ENCODE measurements at regions not wholly inside any gene's neighbourhood (a gene's known extent, or its start where the extent isn't known, plus 50 kb on each side); places are given as distances from the start of the nearest gene placed in this dataset.

DNA sequence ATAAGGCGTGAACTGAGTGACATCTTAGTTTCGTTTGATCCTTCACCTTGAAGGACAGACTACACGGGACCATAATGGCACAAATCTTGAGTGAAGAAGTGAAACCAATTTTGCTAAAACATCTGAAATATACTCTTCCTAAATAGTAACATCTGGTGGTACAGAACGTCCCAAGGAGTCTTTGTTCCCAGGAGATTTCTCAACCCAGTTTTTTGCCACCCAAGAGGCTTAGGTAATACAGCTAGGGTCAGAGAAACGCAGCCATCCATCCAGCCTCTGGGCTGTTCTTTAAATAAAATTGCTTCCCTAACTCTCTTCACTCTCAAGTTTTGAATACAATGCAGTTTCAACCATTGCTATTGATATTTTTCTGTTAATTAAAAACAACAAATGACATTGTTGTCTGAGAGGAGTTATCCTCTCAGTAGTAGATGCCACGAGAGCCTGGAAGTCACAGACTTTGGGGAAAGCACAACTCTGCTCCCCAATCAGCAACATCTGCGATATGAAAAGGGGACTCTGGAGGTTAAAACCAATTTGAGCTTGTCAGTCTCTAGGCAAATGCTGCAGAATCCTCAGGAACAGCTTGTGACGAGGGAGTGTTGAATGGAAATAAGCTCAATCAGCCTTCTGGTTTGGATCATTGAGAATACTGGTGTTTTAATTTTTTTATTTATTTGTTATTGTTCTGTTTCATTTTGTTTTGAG is 394.3 kb upstream of the ADGRL2 start:
- 83% methylated on average over 8 of the region's 8 CpGs for WGBS
- H2BK12ac ChIP-seq (ENCODE audit: low read length in 2 of 2) = no peak overlapping the region
- H3K27ac ChIP-seq (ENCODE audit: low read length, poor library complexity, severe bottlenecking) = no peak overlapping the region
- H3K79me1 ChIP-seq (replicated peaks; ENCODE audit: low read length, poor library complexity, severe bottlenecking) = no peaks in the 10 kb centered on the region
- H3K23ac ChIP-seq (ENCODE audit: low read length in 2 of 2) = no peak overlapping the region
- H2AK5ac ChIP-seq (ENCODE audit: low read length, severe bottlenecking) = no peak overlapping the region
- no peak for DNase-seq
- no peaks in the 10 kb centered on the region for H3K27me3 ChIP-seq (ENCODE audit: control insufficient read depth in 1 of 2, insufficient read depth in 1 of 2, low read length in 2 of 2)
- H3K4me2 ChIP-seq (ENCODE audit: low read length, poor library complexity, severe bottlenecking) = no peak overlapping the region
- H3K18ac ChIP-seq (ENCODE audit: low read depth in 1 of 2, low read length in 2 of 2) = peak overlapping the region in 1 of 2 experiments; percentile 33
- no peaks in the 10 kb centered on the region for H3K4me1 ChIP-seq (ENCODE audit: control insufficient read depth, insufficient read depth, low read depth, low read length)
- no peak overlapping the region for H3K14ac ChIP-seq (ENCODE audit: low read length in 2 of 2)
- H2BK15ac ChIP-seq (ENCODE audit: low read depth, poor library complexity, severe bottlenecking) = no peak overlapping the region
- no peak overlapping the region for H2BK5ac ChIP-seq (ENCODE audit: low read depth, low read length, poor library complexity, severe bottlenecking)
- H2AFZ ChIP-seq (ENCODE audit: low read depth, low read length) = no peak overlapping the region
- H4K91ac ChIP-seq (ENCODE audit: low read length) = no peak overlapping the region
- no peak overlapping the region for H3K9ac ChIP-seq (ENCODE audit: low read length)
- no peak overlapping the region for H2BK120ac ChIP-seq (ENCODE audit: low read depth, low read length)
- H3K9me3 ChIP-seq (ENCODE audit: control insufficient read depth, low read length) = no peaks in the 10 kb centered on the region
- H4K8ac ChIP-seq (ENCODE audit: low read length) = no peak overlapping the region
- no peaks in the 10 kb centered on the region for H3K36me3 ChIP-seq (ENCODE audit: control insufficient read depth in 1 of 2, insufficient read depth in 2 of 2, low read depth in 1 of 2, low read length in 2 of 2)
- H3K4ac ChIP-seq (ENCODE audit: low read depth in 1 of 2, low read length in 2 of 2) = no peak overlapping the region
- no peak overlapping the region for H3K4me3 ChIP-seq (ENCODE audit: insufficient read depth in 1 of 2, low read depth in 1 of 2, low read length in 2 of 2)

DNA sequence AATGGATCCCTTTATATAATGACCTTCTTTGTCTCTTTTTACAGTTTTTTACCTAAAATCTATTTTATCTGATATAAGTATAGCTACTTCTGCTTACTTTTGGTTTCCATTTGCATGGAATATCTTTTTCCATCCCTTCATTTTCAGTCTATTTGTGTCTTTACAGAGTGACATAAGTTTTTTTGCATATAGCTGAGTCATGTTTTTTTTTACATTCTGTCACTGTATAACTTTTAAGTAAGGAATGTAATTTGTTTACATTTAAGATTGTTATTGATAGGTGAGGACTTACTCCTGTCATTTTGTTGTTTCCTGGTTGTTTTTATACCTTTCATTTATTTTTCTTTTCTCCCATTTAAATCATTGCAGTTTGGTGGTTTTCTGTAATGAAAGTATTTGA is 402.7 kb upstream of the ADGRL2 start:
- no peaks in the 10 kb centered on the region for H3K4me1 ChIP-seq (ENCODE audit: control insufficient read depth, insufficient read depth, low read depth, low read length)
- H2AK5ac ChIP-seq (ENCODE audit: low read length, severe bottlenecking) = no peak overlapping the region
- no peak overlapping the region for H3K4ac ChIP-seq (ENCODE audit: low read depth in 1 of 2, low read length in 2 of 2)

DNA sequence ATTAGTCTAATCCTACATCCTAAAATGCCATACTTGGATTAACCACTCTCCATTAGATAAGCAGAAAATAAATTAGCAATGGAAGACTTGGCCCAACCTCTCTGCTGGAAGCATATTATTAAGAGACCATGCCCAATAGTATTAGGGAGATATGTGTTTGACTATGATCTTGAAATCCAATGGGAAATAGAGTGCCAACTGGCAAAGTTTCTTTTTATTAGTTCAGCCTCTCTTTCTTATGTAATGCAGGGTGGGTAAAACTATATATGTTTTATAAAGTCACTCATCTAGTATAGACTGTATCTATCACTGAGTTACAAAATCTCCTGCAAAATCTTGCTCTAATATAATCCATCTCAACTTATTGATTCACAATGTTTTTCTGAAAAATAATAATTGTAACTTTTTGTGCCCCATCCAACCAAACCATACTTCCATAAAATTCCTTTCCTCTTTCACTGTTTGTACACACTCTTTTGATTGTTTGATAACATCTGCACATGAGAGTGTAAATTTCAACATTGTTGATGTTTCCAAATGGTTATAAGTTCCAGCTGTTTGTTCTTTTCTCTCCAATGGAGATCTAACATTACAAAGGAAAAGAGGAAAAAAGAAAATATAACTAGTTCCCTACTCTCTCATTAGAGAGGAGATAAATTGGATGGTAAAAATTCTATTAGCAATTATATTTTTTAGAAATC is 408.1 kb upstream of the ADGRL2 start:
- H3K18ac ChIP-seq (ENCODE audit: low read depth in 1 of 2, low read length in 2 of 2) = no peak overlapping the region
- no peak overlapping the region for H2BK15ac ChIP-seq (ENCODE audit: low read depth, poor library complexity, severe bottlenecking)
- no peak overlapping the region for H2AFZ ChIP-seq (ENCODE audit: low read depth, low read length)
- H2BK12ac ChIP-seq (ENCODE audit: low read length in 2 of 2) = no peak overlapping the region
- no peak overlapping the region for H2BK120ac ChIP-seq (ENCODE audit: low read depth, low read length)
- no peak overlapping the region for H3K27ac ChIP-seq (ENCODE audit: low read length, poor library complexity, severe bottlenecking)
- DNase-seq = no peak
- no peak overlapping the region for H3K4ac ChIP-seq (ENCODE audit: low read depth in 1 of 2, low read length in 2 of 2)
- H3K9me3 ChIP-seq (ENCODE audit: control insufficient read depth, low read length) = no peaks in the 10 kb centered on the region
- no peak overlapping the region for H3K23ac ChIP-seq (ENCODE audit: low read length in 2 of 2)
- no peaks in the 10 kb centered on the region for H3K79me1 ChIP-seq (replicated peaks; ENCODE audit: low read length, poor library complexity, severe bottlenecking)
- no peak overlapping the region for H2AK5ac ChIP-seq (ENCODE audit: low read length, severe bottlenecking)
- no peaks in the 10 kb centered on the region for H3K4me1 ChIP-seq (ENCODE audit: control insufficient read depth, insufficient read depth, low read depth, low read length)
- no peak overlapping the region for H3K4me2 ChIP-seq (ENCODE audit: low read length, poor library complexity, severe bottlenecking)
- no peak overlapping the region for H3K4me3 ChIP-seq (ENCODE audit: insufficient read depth in 1 of 2, low read depth in 1 of 2, low read length in 2 of 2)
- H3K9ac ChIP-seq (ENCODE audit: low read length) = no peak overlapping the region
- H3K27me3 ChIP-seq (ENCODE audit: control insufficient read depth in 1 of 2, insufficient read depth in 1 of 2, low read length in 2 of 2) = no peaks in the 10 kb centered on the region
- no peak overlapping the region for H2BK5ac ChIP-seq (ENCODE audit: low read depth, low read length, poor library complexity, severe bottlenecking)
- H4K91ac ChIP-seq (ENCODE audit: low read length) = no peak overlapping the region
- no peak overlapping the region for H3K14ac ChIP-seq (ENCODE audit: low read length in 2 of 2)
- H3K36me3 ChIP-seq (ENCODE audit: control insufficient read depth in 1 of 2, insufficient read depth in 2 of 2, low read depth in 1 of 2, low read length in 2 of 2) = no peaks in the 10 kb centered on the region
- no peak overlapping the region for H4K8ac ChIP-seq (ENCODE audit: low read length)

More for the DNA sequence above, 402.7 kb upstream of the ADGRL2 start:
- Histone ChIP-seq H3K79me1 (replicated peaks; ENCODE audit: low read length, poor library complexity, severe bottlenecking) (no peaks in the 10 kb centered on the region), H3K4me2 (ENCODE audit: low read length, poor library complexity, severe bottlenecking) (no peak overlapping the region), H2BK12ac (ENCODE audit: low read length in 2 of 2) (no peak overlapping the region), H3K36me3 (ENCODE audit: control insufficient read depth in 1 of 2, insufficient read depth in 2 of 2, low read depth in 1 of 2, low read length in 2 of 2) (no peaks in the 10 kb centered on the region), H2BK5ac (ENCODE audit: low read depth, low read length, poor library complexity, severe bottlenecking) (no peak overlapping the region), H3K9me3 (ENCODE audit: control insufficient read depth, low read length) (peaks cover 5% of the 10 kb centered on the region), H2AFZ (ENCODE audit: low read depth, low read length) (no peak overlapping the region), H4K91ac (ENCODE audit: low read length) (no peak overlapping the region), H3K9ac (ENCODE audit: low read length) (no peak overlapping the region), H4K8ac (ENCODE audit: low read length) (no peak overlapping the region), H3K18ac (ENCODE audit: low read depth in 1 of 2, low read length in 2 of 2) (no peak overlapping the region), H3K14ac (ENCODE audit: low read length in 2 of 2) (no peak overlapping the region), H3K27ac (ENCODE audit: low read length, poor library complexity, severe bottlenecking) (no peak overlapping the region), H3K27me3 (ENCODE audit: control insufficient read depth in 1 of 2, insufficient read depth in 1 of 2, low read length in 2 of 2) (no peaks in the 10 kb centered on the region), H3K23ac (ENCODE audit: low read length in 2 of 2) (no peak overlapping the region), H3K4me3 (ENCODE audit: insufficient read depth in 1 of 2, low read depth in 1 of 2, low read length in 2 of 2) (no peak overlapping the region), H2BK15ac (ENCODE audit: low read depth, poor library complexity, severe bottlenecking) (no peak overlapping the region), H2BK120ac (ENCODE audit: low read depth, low read length) (no peak overlapping the region)
- DNase-seq = peak; percentile 23

DNA sequence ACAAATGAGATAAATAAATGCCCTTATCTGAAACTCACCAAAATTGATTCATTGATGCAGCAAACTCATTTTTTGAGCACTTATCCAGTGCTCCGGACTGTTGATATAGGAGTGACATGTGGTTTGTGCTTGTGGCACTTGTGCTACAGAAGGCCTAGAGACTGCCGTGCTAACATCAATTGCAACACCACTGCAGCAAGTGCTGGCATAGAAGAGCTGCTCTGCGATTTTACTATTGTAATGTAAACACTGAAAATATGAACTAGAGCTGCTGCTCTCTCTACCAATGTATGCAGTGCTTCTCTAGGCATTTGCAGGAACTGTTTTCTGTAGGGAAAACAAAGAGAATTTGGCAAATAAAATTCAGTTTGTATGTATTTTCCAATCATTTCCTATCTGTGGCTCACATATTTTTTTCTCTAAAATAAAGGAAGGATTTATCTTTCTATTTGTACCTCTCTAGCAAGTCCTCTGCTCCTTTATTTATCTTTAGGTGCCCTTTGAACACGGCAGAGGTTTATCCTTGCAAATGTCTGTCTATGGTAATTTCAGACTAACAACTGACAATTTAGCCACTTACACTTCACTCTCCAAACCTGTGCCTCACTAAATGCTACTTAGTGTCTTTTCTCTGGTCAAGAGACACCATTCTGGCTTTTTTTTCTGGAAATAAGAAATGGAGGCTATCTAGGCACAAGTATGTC is 409.5 kb upstream of the ADGRL2 start:
- H3K9me3 ChIP-seq (ENCODE audit: control insufficient read depth, low read length) = no peaks in the 10 kb centered on the region
- H2BK15ac ChIP-seq (ENCODE audit: low read depth, poor library complexity, severe bottlenecking) = no peak overlapping the region
- no peak overlapping the region for H2AFZ ChIP-seq (ENCODE audit: low read depth, low read length)
- H3K36me3 ChIP-seq (ENCODE audit: control insufficient read depth in 1 of 2, insufficient read depth in 2 of 2, low read depth in 1 of 2, low read length in 2 of 2) = no peaks in the 10 kb centered on the region
- no peak overlapping the region for H4K8ac ChIP-seq (ENCODE audit: low read length)
- H3K9ac ChIP-seq (ENCODE audit: low read length) = no peak overlapping the region
- H3K4ac ChIP-seq (ENCODE audit: low read depth in 1 of 2, low read length in 2 of 2) = no peak overlapping the region
- no peak overlapping the region for H3K18ac ChIP-seq (ENCODE audit: low read depth in 1 of 2, low read length in 2 of 2)
- H3K4me3 ChIP-seq (ENCODE audit: insufficient read depth in 1 of 2, low read depth in 1 of 2, low read length in 2 of 2) = no peak overlapping the region
- H3K27ac ChIP-seq (ENCODE audit: low read length, poor library complexity, severe bottlenecking) = no peak overlapping the region
- H3K4me1 ChIP-seq (ENCODE audit: control insufficient read depth, insufficient read depth, low read depth, low read length) = no peaks in the 10 kb centered on the region
- H3K23ac ChIP-seq (ENCODE audit: low read length in 2 of 2) = no peak overlapping the region
- no peak overlapping the region for H3K4me2 ChIP-seq (ENCODE audit: low read length, poor library complexity, severe bottlenecking)
- H2BK120ac ChIP-seq (ENCODE audit: low read depth, low read length) = no peak overlapping the region
- no peaks in the 10 kb centered on the region for H3K27me3 ChIP-seq (ENCODE audit: control insufficient read depth in 1 of 2, insufficient read depth in 1 of 2, low read length in 2 of 2)
- WGBS = 49% methylated on average over 4 of the region's 4 CpGs
- DNase-seq = peak; percentile 82
- no peak overlapping the region for H2AK5ac ChIP-seq (ENCODE audit: low read length, severe bottlenecking)
- H3K79me1 ChIP-seq (replicated peaks; ENCODE audit: low read length, poor library complexity, severe bottlenecking) = no peaks in the 10 kb centered on the region
- no peak overlapping the region for H2BK5ac ChIP-seq (ENCODE audit: low read depth, low read length, poor library complexity, severe bottlenecking)
- no peak overlapping the region for H3K14ac ChIP-seq (ENCODE audit: low read length in 2 of 2)
- no peak overlapping the region for H2BK12ac ChIP-seq (ENCODE audit: low read length in 2 of 2)
- H4K91ac ChIP-seq (ENCODE audit: low read length) = no peak overlapping the region

All from mesenchymal stem cell (in vitro differentiated cells and primary cell).